ENCODE measurements at regions not wholly inside any gene's neighbourhood (a gene's known extent, or its start where the extent isn't known, plus 50 kb on each side); places are given as distances from the start of the nearest gene placed in this dataset.
"Not testable (repeated sequence)": the region's sequence is repeated elsewhere in the genome, so short reads cannot be mapped to it uniquely, and the experiment has no call there.

DNA sequence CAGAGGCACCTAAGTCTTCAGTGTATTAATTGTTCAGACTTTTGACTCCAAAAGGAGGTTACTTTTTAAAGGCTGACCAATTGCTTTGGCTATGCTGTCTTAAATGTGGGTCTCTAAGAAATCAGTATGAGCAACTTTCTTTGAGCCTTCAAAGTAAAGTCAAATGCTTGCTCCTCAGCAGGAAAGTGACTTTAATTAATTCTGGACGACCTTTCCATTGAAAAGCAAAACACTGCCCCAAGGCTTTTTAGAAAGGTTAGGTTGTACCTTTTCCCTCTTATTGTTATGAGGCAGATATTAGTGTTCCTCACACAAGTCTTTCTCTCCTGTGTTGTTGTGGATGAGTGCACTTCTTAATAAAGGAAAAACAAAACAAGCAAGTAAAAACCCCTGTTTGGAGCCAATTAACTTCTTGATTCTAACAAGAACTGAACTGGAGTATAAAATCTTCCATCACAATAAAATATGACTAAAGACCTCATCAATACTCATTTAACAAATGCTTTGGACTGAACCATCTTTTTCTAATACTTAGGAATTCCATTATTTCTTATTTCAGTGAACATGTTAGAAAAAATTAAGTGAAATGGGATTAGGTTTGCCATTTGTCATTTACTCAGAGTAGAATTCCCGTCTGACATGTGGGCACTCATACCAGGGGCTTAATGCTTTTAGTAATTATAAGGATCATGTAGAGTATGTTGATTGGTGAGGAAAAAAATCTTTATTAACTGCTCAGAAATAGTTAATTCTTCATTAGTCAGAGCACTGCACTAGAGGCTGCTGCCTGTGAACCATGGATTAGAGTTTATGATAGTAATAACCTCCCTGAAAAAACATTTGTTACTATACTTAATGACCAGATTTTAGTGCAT is 159.1 kb upstream of the ZNF608 start:
- FAIRE-seq: no peak

- no peak for FAIRE-seq
Measured at GRCh38 chr5:124906339-124907097, 160.1 kb upstream of the ZNF608 start.

GRCh38 chr5:124907098-124907644 is 160.7 kb upstream of the ZNF608 start:
- FAIRE-seq: no peak

DNA sequence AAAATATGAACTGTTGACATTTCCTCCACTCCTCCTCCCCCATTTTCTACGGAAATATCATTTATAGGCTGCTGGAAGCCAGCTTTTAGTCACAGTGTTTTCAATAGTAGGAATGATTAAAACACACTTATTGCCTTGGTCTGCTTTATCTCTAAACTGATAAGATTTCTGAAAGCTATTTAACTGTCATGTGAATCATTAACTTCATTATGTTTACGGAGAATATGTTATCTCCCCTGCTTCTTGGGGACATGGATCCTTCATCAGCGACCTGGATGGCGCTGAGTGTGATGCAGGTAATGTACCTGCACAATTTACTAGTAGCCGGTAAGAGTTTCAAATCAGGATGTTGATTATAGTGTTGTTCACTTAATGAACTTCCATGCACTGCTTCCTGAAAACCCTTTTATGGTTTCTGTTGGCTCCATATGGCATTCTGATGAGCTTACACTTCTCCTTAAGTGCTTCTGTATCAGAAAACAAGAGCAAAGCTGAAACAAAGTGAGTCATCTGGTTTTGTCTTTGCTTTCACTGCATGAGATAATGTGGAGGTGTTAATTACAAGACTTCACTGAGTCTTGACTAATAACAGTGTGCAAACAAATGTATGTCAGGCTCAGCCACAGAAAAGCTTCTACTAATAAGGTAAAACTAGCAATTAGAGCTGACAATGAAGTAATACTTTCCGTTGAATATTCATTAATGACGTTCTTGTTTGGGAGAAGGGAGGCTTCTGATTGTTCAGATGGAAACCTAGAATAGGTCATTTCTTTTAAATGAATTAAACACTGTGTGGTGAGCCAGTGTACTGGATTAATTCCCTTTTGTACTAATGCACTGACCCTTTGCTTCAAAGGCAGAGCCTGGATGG is 162.4 kb upstream of the ZNF608 start:
- FAIRE-seq: no peak

DNA sequence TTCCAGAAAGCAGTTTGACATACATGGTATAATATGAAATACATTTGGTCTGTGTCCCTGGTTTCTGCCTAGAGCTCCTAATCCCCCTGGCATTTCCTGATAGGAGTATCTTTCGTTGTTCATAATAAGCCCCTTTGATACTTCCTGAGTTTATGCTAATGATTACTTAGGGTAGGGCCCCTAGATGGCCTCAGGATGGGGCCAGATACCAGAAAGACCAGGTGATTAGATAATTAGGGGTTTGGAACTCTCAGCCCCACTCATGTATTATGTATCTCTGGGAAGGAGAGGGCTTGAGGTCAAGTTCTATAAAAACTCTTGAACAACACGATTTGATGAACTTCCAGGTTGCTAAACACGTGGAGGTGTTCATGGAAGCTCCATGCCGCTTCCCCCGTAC is 163.3 kb upstream of the ZNF608 start:
- no peak for FAIRE-seq

DNA sequence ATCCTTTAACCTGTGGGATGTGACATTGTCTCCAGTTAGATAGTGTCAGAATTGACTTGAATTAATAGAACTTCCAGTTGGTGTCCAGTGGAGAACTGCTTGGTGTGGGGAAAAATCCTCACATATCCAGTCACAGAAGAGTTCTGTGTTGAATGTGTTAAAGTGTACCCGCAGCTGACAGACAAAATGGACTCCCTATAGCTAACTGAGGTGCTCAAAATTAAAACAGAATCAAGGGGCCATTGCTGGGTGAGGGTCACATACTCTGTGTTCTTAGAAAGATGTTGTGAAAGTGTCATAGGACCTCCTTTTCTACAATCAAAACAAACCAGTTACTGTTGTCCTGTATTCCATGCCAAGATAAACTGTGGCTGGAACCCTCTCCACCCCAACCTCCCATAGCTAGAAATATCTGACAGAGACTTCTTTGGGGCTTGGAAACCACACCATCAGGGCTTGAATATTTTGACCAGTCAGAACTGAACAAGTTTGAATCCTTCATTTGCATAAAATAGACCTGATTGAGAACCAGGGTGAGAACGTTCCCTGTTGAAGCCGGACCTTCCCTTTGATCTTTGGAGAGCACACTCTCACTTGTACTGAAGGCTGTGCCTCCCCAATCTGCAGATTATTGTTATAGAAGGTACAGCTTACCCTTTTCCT is 164.0 kb upstream of the ZNF608 start:
- FAIRE-seq: no peak

- no peak for FAIRE-seq
Measured at GRCh38 chr5:124912638-124913328, 166.3 kb upstream of the ZNF608 start.

DNA sequence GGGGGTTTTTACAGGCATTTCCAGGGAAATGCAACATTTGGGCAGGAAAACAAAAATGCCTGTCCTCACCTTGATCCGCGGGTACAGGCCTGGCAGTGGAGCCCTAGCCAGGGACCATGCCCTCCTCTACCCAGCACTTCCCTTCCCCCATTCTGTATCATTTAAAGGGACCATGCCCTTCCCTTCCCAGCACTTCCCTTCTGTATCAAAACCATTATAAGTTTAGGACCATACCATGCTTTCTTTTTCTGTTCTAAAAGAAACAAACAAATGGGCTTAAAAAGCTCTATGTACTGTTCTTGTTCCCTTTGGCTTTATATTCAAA is 166.9 kb upstream of the ZNF608 start:
- no peak for FAIRE-seq

DNA sequence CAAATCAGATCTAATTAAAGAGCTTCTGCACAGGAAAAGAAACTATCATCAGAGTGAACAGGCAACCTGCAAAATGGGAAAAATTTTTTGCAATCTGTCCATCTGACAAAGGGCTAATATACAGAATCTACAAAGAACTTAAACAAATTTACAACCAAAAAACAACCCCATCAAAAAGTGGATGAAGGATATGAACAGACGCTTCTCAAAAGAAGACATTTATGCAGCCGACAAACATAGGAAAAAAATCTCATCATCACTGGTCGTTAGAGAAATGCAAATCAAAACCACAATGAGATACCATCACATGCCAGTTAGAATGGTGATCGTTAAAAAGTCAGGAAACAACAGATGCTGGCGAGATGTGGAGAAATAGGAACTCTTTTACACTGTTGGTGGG is 169.9 kb upstream of the ZNF608 start:
- FAIRE-seq: not testable (repeated sequence)

DNA sequence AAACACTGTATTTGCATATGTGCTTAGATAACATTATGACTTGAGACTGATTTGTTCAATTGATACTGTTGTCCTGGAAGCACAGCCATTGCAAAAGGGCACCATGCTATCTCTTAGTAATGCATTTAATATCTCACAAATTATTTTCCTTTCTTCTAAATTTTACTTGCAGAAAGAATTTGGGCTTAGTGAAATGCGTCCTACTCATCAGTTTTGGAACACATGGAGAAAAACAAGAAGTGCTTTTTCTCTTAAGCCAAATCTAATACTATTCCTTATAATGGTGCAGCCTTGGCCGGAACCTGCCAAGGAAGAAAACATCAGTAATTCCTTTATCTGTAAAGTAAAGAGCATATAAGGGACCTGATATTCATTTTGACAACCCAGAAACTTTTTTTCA is 172.2 kb upstream of the ZNF608 start:
- no peak for FAIRE-seq

- no peak for FAIRE-seq
Measured at GRCh38 chr5:124919076-124919475, 172.6 kb upstream of the ZNF608 start.

DNA sequence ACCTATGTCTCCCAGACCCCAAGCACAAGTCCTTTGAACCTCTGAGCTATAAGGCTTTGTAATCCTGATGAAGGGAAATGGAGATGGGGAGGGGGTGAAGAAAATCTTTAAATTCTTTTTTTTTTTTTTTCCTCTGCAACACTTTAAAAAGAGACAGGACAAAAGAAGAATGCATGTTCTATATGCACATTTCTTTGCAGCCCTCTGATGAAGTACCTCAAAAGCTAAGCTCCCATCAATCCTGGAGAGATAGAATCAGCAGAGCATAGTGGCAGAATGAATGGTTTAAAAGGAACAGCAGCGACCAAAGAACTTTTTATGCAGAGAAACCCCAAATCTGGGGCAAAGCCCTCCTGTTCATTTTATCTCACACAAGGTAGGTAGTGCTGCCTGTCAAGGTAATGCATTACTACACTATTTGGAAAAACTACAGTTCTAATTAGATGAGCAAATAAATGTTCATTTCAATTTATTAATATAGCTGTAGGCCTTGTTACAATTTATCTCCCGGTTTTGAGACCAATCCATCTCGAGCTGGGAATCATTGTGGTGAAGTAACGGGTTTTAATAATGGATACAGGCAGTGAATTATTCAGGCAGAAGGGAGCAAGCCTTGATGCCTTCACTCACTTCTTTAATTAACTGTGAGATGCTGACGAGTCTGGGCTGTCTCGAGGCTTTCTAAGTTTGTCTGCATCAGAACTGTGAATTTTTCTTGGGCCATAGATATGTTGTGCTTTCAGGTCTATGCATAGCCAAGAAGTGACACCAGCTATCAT is 173.5 kb upstream of the ZNF608 start:
- no peak for FAIRE-seq

GRCh38 chr5:124920909-124921666 is 174.6 kb upstream of the ZNF608 start:
- FAIRE-seq: no peak

DNA sequence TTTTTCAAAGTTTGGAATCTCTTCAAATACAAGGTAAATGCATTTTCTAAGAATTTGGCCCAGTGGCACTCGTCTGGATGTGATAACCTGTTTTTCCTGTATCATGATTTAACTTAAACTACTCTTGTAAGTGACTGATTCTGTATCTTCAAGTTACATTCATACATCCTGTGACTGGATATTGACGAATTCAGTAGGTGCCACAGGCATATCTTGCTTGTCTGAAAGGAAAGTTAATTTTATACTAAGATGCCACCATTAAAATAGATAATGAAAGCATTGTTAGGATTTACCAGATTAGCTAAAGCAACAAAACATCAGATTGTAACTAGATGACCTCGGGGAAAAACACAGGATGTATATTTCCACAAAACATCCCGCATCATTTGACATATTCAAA is 175.3 kb upstream of the ZNF608 start:
- no peak for FAIRE-seq

GRCh38 chr5:124922255-124922975 is 176.0 kb upstream of the ZNF608 start:
- FAIRE-seq: no peak

DNA sequence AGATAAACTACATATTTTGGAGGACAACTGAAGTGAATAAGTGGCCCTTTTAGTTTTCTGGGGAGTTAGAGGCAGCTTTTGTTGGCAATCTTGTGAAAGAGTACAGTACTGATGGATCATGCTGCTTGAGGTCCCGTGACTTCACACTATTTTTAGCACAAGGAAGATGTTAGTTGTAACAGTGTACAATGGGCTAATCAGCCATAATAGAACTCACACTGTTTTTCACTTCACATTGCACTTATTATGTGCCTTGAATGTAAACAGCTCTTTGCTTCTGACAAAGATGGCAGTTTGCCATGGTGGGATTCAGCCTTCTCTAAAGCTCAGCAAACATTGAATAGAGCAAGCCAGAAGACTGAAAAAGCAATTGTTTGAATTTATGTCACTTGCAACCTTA is 176.7 kb upstream of the ZNF608 start:
- no peak for FAIRE-seq

DNA sequence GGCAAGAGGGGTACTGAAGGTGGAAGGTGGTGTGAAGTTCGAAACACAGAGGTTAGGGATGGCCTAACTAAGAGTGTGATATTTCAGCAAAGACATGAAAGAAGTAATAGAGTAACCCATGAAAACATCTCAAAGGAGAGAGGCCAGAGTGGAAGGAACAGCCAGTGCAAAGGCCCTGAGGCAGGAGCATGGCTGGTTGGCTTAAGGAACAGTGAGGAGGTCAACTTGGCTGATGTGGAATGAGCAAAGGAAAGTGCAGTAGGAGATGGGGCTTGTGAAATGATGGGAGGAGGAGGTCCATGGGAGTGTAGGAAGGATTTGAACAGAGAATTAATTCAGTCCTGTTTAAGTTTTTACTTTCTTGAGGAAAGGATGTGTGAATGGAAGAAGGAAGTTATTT is 178.3 kb upstream of the ZNF608 start:
- no peak for FAIRE-seq

- FAIRE-seq: no peak
Measured at GRCh38 chr5:124927735-124928134, 181.3 kb upstream of the ZNF608 start.

DNA sequence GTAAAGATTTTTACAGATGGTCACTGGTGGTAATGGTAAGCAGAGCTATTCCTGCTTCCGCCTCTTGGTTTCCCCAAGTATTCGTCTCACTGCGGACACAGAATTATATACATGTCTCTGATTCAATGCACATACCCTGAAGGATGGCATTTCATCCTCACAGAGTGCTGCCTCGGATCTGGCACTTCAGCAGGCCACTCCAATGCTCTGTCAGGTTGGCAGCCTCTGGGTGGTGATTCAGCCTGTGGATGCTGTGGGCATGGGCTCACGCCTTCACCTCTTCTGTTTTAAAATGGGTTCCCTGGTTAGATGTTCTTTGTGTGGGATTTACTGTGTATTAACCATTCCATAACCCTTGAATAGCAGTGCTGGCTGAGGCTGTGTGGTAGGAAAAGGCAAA is 182.6 kb upstream of the ZNF608 start:
- FAIRE-seq: no peak
